Activated CD4-positive, alpha-beta T cell treated with anti-CD3 and anti-CD28 coated beads, Interleukin-2, amount 10 ng/mL, durations not matched to agents 24 days and 14 days (primary cell): ENCODE measurements at regions not wholly inside any gene's neighbourhood (a gene's known extent, or its start where the extent isn't known, plus 50 kb on each side); places are given as distances from the start of the nearest gene placed in this dataset.

ENCODE experiments used
- DNase-seq: peaks from one replicate; pipeline ENCODE4 v3.0.0; 2022
- H3K27ac Mint-ChIP-seq: one replicate; pipeline ENCODE4 v1.8.0; 2022; ENCODE audit warnings: mild to moderate bottlenecking, mixed read lengths
- H3K27me3 Mint-ChIP-seq: one replicate; pipeline ENCODE4 v1.8.0; 2022; ENCODE audit warnings: mixed read lengths
- H3K36me3 Mint-ChIP-seq: one replicate; pipeline ENCODE4 v1.8.0; 2022; ENCODE audit warnings: low read depth, mild to moderate bottlenecking, mixed read lengths
- H3K4me1 Mint-ChIP-seq: one replicate; pipeline ENCODE4 v1.8.0; 2021; ENCODE audit warnings: mixed read lengths
- H3K4me3 Mint-ChIP-seq: one replicate; pipeline ENCODE4 v1.8.0; 2022; ENCODE audit warnings: mild to moderate bottlenecking, moderate library complexity, mixed read lengths
- H3K9me3 Mint-ChIP-seq: one replicate; pipeline ENCODE4 v1.8.0; 2021; ENCODE audit warnings: mixed read lengths
- intact Hi-C: fragments of 100-400 bp; cut with micrococcal nuclease; formaldehyde crosslinking; loops from one replicate; pipeline ENCODE4 v1.15.1; 2023

- no peaks in the 10 kb centered on the region for H3K36me3 Mint-ChIP-seq
- no peaks in the 10 kb centered on the region for H3K27me3 Mint-ChIP-seq
- no peak overlapping the region for H3K4me3 Mint-ChIP-seq
- no peak overlapping the region for H3K27ac Mint-ChIP-seq
- DNase-seq = no peak
- no peaks in the 10 kb centered on the region for H3K9me3 Mint-ChIP-seq
- intact Hi-C loops = no loop called here
- no peaks in the 10 kb centered on the region for H3K4me1 Mint-ChIP-seq
Measured at GRCh38 chr20:48208176-48208575, 422.9 kb upstream of the SULF2 start.

GRCh38 chr20:48207505-48207904, 422.2 kb upstream of the SULF2 start:
- Mint-ChIP-seq H3K9me3 (no peaks in the 10 kb centered on the region), H3K27me3 (no peaks in the 10 kb centered on the region), H3K4me1 (no peaks in the 10 kb centered on the region), H3K4me3 (no peak overlapping the region), H3K36me3 (no peaks in the 10 kb centered on the region), H3K27ac (no peak overlapping the region)
- DNase-seq = no peak
- intact Hi-C loops = no loop called here

- DNase-seq = no peak
- intact Hi-C loops = no loop called here
Measured at GRCh38 chr20:48205786-48206185, 420.5 kb upstream of the SULF2 start.

GRCh38 chr20:48205281-48205782, 420.1 kb upstream of the SULF2 start:
- DNase-seq = no peak
- intact Hi-C loops = no loop called here
- no peaks in the 10 kb centered on the region for H3K4me1 Mint-ChIP-seq
- H3K9me3 Mint-ChIP-seq = no peaks in the 10 kb centered on the region
- no peak overlapping the region for H3K4me3 Mint-ChIP-seq
- H3K27me3 Mint-ChIP-seq = no peaks in the 10 kb centered on the region
- H3K27ac Mint-ChIP-seq = no peak overlapping the region
- H3K36me3 Mint-ChIP-seq = no peaks in the 10 kb centered on the region

More at GRCh38 chr20:48205786-48206185, 420.5 kb upstream of the SULF2 start:
- no peak overlapping the region for H3K27ac Mint-ChIP-seq
- no peak overlapping the region for H3K4me3 Mint-ChIP-seq
- H3K9me3 Mint-ChIP-seq = no peaks in the 10 kb centered on the region
- H3K27me3 Mint-ChIP-seq = no peaks in the 10 kb centered on the region
- no peaks in the 10 kb centered on the region for H3K4me1 Mint-ChIP-seq
- no peaks in the 10 kb centered on the region for H3K36me3 Mint-ChIP-seq

- Mint-ChIP-seq H3K4me3 (no peak overlapping the region), H3K36me3 (no peaks in the 10 kb centered on the region), H3K27me3 (no peaks in the 10 kb centered on the region), H3K27ac (no peak overlapping the region), H3K4me1 (no peaks in the 10 kb centered on the region), H3K9me3 (no peaks in the 10 kb centered on the region)
- DNase-seq = no peak
- intact Hi-C loops = no loop called here
Measured at GRCh38 chr20:48204499-48204898, 419.2 kb upstream of the SULF2 start.

GRCh38 chr20:48203252-48203651, 418.0 kb upstream of the SULF2 start:
- DNase-seq = no peak
- intact Hi-C loops = no loop called here
- Mint-ChIP-seq H3K9me3 (no peaks in the 10 kb centered on the region), H3K27ac (no peak overlapping the region), H3K36me3 (no peaks in the 10 kb centered on the region), H3K4me1 (no peaks in the 10 kb centered on the region), H3K4me3 (no peak overlapping the region), H3K27me3 (no peaks in the 10 kb centered on the region)

- no peaks in the 10 kb centered on the region for H3K36me3 Mint-ChIP-seq
- DNase-seq = no peak
- H3K4me3 Mint-ChIP-seq = no peak overlapping the region
- no peaks in the 10 kb centered on the region for H3K4me1 Mint-ChIP-seq
- intact Hi-C loops = no loop called here
- no peak overlapping the region for H3K27ac Mint-ChIP-seq
- H3K9me3 Mint-ChIP-seq = no peaks in the 10 kb centered on the region
- no peaks in the 10 kb centered on the region for H3K27me3 Mint-ChIP-seq
Measured at GRCh38 chr20:48202334-48203113, 417.2 kb upstream of the SULF2 start.

GRCh38 chr20:48201885-48202284, 416.6 kb upstream of the SULF2 start:
- H3K9me3 Mint-ChIP-seq = no peaks in the 10 kb centered on the region
- intact Hi-C loops = no loop called here
- no peaks in the 10 kb centered on the region for H3K27me3 Mint-ChIP-seq
- H3K4me3 Mint-ChIP-seq = no peak overlapping the region
- no peak for DNase-seq
- no peak overlapping the region for H3K27ac Mint-ChIP-seq
- H3K4me1 Mint-ChIP-seq = no peaks in the 10 kb centered on the region
- no peaks in the 10 kb centered on the region for H3K36me3 Mint-ChIP-seq

- Mint-ChIP-seq H3K9me3 (no peaks in the 10 kb centered on the region), H3K27me3 (no peaks in the 10 kb centered on the region), H3K4me3 (no peak overlapping the region), H3K4me1 (no peaks in the 10 kb centered on the region), H3K36me3 (no peaks in the 10 kb centered on the region), H3K27ac (no peak overlapping the region)
- intact Hi-C loops = no loop called here
- DNase-seq = no peak
Measured at GRCh38 chr20:48201188-48201587, 415.9 kb upstream of the SULF2 start.

GRCh38 chr20:48198929-48199451, 413.7 kb upstream of the SULF2 start:
- H3K27me3 Mint-ChIP-seq = no peaks in the 10 kb centered on the region
- DNase-seq = no peak
- no peaks in the 10 kb centered on the region for H3K4me1 Mint-ChIP-seq
- H3K36me3 Mint-ChIP-seq = no peaks in the 10 kb centered on the region
- no peak overlapping the region for H3K27ac Mint-ChIP-seq
- intact Hi-C loops = no loop called here
- H3K4me3 Mint-ChIP-seq = no peak overlapping the region
- no peaks in the 10 kb centered on the region for H3K9me3 Mint-ChIP-seq

GRCh38 chr20:48197066-48197465, 411.8 kb upstream of the SULF2 start:
- intact Hi-C loops = no loop called here
- H3K27ac Mint-ChIP-seq = no peak overlapping the region
- no peak for DNase-seq
- no peaks in the 10 kb centered on the region for H3K36me3 Mint-ChIP-seq
- no peaks in the 10 kb centered on the region for H3K4me1 Mint-ChIP-seq
- no peaks in the 10 kb centered on the region for H3K9me3 Mint-ChIP-seq
- no peaks in the 10 kb centered on the region for H3K27me3 Mint-ChIP-seq
- no peak overlapping the region for H3K4me3 Mint-ChIP-seq

- DNase-seq = no peak
- intact Hi-C loops = no loop called here
- no peaks in the 10 kb centered on the region for H3K36me3 Mint-ChIP-seq
- H3K9me3 Mint-ChIP-seq = no peaks in the 10 kb centered on the region
- H3K4me3 Mint-ChIP-seq = no peak overlapping the region
- H3K4me1 Mint-ChIP-seq = no peaks in the 10 kb centered on the region
- H3K27me3 Mint-ChIP-seq = no peaks in the 10 kb centered on the region
- H3K27ac Mint-ChIP-seq = no peak overlapping the region
Measured at GRCh38 chr20:48196486-48196885, 411.2 kb upstream of the SULF2 start.

GRCh38 chr20:48196001-48196400, 410.7 kb upstream of the SULF2 start:
- no peaks in the 10 kb centered on the region for H3K4me1 Mint-ChIP-seq
- H3K27ac Mint-ChIP-seq = no peak overlapping the region
- H3K36me3 Mint-ChIP-seq = no peaks in the 10 kb centered on the region
- intact Hi-C loops = no loop called here
- H3K27me3 Mint-ChIP-seq = no peaks in the 10 kb centered on the region
- DNase-seq = no peak
- H3K4me3 Mint-ChIP-seq = no peak overlapping the region
- H3K9me3 Mint-ChIP-seq = no peaks in the 10 kb centered on the region

GRCh38 chr20:48195121-48195870, 410.0 kb upstream of the SULF2 start:
- H3K27me3 Mint-ChIP-seq = no peaks in the 10 kb centered on the region
- H3K9me3 Mint-ChIP-seq = no peaks in the 10 kb centered on the region
- DNase-seq = no peak
- intact Hi-C loops = no loop called here
- H3K4me3 Mint-ChIP-seq = no peak overlapping the region
- no peak overlapping the region for H3K27ac Mint-ChIP-seq
- no peaks in the 10 kb centered on the region for H3K4me1 Mint-ChIP-seq
- H3K36me3 Mint-ChIP-seq = no peaks in the 10 kb centered on the region
